GM21825 (cell line): ENCODE measurements at regions not wholly inside any gene's neighbourhood (a gene's known extent, or its start where the extent isn't known, plus 50 kb on each side); places are given as distances from the start of the nearest gene placed in this dataset.
"Not testable (repeated sequence)": the region's sequence is repeated elsewhere in the genome, so short reads cannot be mapped to it uniquely, and the experiment has no call there.

Source experiments
- ATAC-seq: cut with Tn5 transposase; IDR thresholded peaks from one replicate; pipeline ENCODE4 v1.9.1; 2021; ENCODE audit warnings: mild to moderate bottlenecking, moderate library complexity; ENCODE audit not compliant: unreplicated experiment

DNA sequence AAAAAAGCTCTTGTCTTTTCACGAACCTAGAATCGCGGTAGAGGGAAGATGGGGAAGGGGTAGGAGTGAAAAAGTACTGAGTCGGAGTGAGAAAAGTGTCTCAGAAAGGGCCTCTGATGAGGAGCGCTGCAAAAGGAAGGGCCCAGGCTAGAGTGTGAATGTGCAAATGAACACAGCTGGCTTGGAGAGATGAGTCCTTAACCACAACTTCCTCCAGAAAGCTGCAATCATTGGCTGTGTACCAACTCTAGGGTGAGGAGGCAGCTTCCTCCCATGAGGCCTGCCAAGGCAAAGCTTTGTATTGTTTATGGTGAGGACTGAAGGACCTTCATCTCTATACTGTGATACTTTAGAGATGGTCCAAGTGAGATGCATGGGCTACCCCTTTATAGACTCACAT lies 566.9 kb upstream of the ANO5 start:
- ATAC-seq: no peak

DNA sequence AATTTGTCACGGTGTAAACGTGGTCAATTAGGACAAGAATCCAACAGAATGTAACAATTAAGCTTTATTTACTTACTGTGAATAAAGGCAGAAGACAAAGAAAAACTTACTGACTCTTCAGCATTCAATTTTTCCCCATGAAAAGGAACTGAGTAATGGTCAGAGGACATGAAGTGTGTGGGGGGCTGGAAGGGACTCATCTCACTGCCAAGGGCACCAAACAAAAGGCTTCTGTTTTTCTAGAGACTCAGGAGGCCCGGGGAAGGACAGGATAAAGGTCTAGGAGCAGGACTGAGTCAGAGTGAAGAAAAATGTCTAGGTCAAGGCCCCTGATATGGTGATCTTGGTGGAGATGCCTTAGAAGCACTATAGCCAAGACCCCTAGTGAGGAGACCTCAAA lies 564.2 kb upstream of the ANO5 start:
- ATAC-seq: no peak

DNA sequence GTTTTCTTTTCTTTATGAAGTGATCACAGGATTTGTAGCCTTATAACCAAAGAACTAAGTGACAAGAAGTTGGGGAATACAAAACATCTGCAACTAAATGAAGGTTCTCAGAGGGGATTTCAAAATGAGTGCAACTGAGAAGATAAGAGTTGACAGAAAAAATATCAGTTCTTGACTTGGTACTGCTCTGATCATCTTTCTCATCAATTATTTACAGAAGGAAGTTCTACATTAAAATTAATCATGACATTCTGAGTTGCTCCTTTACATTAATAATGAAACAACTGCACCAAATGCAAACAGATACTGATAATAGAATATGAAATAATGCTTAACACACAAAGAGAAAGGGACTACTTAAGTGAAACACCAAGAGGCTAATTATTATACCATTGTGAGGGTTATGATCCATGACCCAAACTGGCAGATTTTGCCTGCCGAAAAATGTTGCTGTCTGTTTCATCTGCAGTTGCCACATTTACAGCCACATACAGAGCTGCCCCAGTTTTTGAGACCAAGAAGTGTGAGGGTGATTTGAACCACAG lies 561.9 kb upstream of the ANO5 start:
- ATAC-seq: no peak

DNA sequence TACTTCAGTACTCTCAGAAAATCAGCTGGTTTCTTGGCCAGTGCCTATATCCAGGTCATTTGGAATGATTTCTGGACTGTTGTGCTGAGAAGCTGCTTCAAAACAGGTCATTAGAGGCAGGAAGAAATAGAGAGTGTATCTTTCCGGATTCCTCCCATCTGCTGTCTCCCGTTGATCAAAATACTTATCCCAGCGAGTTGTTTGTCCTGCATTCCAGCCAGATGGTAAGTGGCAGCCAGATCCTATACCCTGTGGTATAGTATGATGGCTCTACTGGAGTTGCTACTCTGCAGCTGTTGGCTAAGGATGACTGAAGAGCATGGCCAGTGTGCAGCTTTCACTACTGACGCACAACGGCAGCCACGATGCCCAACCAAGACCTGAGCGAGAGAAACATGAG lies 560.9 kb upstream of the ANO5 start:
- no peak for ATAC-seq

DNA sequence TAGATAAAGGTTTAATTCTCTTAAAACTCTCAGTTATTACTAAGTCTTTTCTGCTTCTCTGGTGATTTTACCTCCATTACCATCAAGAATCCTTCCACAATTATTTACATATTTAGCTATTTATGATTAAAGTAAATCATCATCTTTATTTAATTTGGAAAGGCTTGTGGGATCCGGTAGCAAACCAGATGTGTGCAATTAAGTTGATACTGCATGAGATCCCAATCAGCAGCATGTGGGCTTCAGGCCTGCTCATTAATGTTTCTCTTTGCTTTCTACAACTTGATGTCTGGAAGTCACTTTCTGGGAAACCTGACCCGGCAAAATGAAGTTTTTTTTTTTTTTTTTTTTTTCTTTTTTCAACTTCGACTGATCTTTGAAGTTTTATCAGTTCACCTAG lies 558.4 kb upstream of the ANO5 start:
- no peak for ATAC-seq

DNA sequence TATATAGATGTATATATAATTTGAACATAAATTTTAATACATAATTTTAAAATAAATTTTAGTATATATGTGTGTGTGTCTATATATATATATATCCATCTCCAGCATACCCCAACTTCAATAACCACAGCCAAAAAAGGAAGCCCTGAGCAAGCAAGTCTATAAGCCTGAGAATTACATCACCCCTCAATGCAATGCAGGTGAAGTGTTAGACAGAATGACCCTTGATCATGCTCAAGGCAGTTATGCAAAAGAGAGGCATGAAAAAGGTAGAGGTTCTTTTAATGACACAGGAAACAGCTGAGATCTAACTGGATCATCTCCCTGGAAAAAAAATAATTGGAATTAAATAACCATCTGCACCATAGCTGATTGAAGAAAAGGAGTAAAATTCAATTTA lies 557.9 kb upstream of the ANO5 start:
- no peak for ATAC-seq

DNA sequence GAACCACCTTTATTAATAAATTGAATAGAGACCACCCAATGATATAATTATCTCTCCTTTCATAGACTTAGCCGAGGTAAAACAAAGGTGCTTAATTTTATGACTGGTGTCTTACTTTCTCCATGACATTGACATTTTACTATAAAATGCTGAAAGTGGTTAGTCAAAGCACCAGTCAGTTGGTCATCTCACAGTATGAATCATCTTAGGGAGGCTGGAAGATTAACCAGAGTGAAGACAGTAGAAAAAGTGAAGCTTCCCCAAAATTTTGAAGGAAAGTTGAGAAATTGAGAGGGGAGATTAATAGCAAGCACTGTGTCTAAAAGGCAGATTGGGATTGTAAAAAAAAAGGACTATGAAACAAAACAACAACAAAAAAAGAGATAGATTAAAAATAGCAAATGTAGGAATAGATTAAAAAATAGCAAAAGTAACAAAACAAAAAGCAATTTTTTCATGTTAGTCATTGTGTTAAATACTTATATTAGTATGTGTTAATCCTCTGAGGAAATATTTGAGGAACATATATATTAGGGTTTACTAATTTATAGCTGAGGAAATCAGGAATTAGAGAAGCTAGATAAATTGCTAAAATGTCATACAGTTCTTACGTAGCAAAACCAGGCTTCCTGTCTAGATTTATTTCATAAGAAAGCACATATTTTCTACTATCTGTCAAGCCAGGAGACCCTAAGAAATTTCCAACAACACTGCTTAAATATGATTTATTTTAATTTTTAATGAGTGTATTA lies 557.3 kb upstream of the ANO5 start:
- no peak for ATAC-seq

DNA sequence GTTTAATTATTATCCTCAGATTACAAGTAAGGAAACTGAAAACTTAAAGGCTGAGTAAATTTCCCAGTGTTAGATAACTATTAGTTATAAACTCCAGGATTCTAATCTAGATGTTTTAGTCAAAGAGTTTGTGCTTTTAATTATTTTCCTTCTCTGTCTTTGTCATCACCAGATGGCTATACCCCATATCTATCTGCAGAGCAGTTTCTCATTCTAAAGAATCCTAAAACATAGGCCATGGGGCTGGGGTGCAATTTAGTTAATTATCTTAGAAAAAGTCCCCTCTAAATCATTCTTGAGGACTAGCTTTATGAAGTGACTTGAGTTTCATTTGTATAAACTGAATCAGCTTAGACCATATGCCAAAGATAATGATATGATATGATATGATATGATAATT lies 556.3 kb upstream of the ANO5 start:
- ATAC-seq: no peak

DNA sequence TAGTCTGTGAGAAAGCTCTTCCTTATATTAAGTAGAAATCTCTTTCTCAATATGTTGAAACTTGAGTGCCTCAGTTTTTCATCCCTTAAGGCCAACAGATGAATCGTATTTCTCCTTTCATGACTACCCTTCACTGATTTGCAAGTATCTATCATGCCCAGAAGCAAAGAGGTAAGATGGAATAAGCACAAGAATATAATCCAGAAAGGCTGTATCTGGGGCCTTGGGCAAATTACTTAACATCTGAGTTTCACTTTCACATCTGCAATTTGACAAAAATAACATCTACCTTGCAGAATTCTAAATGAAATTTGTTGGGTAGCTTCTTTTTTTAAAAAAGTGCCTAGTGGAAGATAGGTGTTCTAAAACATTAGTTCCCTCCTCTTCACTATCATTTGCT lies 552.4 kb upstream of the ANO5 start:
- peak; percentile 52 for ATAC-seq

DNA sequence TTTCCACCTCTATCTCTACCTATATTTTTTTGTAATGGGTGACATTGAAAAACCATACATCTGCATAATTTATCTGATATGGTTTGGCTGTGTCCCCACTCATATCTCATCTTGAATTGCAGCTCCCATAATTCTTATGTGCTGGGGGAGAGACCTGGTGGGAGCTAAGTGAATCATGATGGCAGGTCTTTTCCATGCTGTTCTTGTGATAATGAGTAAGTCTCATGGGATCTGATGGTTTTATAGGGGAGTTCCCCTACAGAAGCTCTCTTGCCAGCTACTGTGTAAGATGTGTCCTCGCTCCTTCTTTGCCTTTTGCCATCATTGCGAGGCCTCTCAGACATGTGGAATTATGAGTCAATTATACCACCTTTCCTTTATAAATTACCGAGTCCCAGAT lies 551.0 kb upstream of the ANO5 start:
- no peak for ATAC-seq

DNA sequence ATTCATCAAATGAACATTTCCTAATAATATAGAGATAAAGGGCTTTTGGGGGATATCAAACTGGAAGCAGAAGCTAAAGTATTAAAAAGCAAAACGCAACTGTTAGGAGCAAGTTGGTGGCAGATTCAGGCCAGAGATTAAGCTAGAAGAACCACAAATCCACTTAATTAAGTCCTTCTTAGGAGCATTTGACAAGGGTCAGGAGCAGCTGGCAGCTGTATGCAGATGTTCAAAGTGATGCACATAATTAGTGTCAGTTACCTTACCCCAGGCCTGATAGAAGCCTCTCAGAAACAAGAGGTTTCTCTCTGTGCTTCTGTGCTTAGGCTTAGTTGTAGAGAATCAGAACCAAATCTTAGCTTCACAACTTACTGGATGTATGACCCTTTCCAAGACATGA lies 546.5 kb upstream of the ANO5 start:
- ATAC-seq: no peak

DNA sequence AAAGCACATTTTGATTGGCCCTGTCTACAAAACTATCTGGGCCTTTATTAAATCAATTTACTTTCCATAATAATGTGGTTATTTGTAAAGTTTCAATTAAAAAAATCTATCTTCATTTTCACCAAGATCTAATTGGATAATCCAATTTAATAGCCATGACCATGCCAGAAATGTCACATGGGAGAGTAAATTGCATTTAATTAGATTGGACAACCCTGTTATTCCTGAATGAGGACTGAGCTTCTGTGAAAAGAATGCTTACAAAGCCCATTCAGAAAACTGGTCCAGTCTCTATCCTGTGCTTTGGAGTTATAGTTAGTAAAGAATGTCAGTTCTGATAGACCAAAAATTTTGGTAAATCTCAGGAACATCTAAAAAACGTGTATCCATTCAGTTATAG lies 541.9 kb upstream of the ANO5 start:
- no peak for ATAC-seq

DNA sequence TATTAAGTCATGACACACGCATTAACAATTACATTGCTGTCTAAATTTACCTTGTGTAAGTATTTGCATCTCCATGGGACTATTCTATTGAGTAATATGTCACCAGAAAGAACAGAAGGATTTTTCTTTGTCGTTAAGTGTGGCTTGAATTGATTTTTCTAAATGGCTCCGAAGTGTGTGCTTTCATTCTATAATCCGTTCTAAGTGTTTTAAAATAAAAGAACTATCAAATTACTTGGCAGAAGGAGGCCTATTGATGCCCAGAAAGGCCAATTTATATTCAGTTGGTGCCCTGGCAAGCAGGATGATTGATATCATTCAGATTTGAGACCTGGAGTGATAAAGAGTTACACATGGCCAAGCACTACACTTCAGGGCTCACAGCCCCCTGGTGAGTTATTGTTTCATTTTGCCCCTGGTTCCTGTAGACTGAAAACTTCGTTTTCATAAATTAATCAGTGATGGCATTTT lies 538.9 kb upstream of the ANO5 start:
- no peak for ATAC-seq

DNA sequence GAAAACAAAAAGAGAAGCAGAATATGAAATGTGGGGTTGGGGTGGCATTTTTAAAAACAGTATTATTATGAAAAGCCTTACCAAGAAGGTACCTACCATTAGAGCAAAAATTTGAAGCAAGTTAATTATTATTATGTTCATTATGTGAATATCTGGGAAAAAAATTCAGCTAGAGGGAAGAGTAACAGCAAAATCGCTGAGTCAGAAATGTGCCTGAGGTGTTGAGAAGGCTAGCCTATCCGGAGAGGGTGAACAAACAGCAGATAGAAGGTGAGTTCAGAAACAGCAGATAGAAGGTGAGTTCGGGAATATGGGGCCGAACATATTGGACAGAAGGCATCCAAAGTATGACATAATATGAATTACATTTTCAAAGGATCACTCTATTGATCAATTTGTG lies 536.8 kb upstream of the ANO5 start:
- ATAC-seq: no peak

DNA sequence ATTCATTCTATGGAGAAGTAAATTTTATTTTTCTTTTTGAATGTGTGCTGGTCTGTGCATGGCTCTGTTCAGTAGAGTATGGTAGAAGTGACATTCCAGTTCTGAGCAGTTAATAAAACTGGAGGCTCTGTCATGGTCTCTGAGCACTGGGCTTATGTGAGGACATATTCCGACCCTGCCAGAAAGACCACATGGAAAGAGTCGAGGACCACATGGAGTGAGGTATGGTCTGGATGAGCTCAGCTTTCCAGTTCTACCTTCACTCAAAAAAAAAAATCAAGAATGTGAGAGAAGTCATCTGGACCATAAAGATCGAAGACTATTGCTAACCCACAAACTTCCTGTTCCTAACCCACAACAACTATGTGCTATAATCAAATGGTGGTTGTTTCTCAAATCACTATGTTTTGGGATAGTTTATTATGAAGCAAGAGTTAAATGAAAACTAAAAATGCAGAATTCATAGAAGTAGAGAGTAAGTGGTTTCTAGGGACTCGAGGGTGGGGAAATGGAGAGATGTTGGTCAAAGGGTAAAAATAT lies 534.2 kb upstream of the ANO5 start:
- ATAC-seq: no peak

DNA sequence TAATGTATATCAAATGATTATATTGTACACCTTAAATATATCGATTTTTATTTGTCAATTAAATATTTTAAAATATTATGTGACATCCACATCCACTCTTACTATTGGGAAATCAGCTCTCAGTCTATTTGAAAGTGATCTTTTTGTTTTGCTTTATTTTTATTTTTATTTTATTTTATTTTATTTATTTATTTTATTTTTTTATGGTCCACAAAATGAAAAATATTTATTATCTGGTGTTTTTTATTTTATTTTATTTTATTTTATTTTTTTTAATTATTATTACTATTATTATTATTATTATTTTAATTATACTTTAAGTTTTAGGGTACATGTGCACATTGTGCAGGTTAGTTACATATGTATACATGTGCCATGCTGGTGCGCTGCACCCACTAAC lies 533.5 kb upstream of the ANO5 start:
- ATAC-seq: not testable (repeated sequence)

DNA sequence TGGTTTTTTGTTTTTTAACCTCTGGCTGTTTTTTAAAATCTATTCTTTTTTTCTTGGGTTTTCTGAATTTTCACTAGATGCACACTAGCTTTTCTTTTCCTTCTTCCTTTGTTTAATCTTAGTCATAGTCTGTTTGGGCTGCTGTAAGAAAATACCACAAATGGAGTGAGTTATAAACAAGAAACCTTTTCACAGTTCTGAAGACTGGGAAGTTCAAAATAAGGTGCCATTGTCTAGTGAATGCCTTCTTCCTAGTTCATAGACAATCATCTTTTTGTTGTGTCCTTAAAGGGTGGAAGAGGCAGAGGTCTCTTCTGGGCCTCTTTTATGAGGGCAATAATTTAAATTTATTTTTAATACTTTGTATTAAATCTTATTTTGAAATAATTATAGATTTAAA lies 532.9 kb upstream of the ANO5 start:
- no peak for ATAC-seq

DNA sequence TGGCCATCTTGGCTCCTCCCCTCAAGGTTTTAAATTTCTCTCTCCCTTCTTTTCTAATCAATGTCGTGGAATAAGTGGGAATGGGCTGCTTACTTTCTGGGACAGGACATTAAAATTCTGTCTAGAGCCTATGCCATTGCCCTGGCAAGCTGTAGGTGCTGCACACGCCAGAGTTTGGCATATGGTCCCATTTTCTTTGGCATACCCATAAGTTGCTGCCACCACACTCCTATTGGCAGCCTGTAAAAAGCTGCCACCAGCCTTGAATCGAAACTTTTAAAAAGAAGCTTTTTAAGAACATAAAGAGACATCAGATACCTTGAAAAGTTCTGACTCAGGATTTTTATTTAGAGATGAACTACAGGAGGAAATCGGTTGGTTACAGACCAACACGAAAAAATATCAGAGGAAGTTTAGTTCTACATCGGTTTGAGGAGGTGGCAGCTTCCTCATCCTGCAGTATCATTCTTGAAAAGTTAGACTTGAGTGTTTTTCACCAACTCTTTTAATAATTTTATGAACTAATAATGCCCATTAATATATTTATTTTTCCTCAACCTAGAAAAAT lies 517.8 kb upstream of the ANO5 start:
- no peak for ATAC-seq

DNA sequence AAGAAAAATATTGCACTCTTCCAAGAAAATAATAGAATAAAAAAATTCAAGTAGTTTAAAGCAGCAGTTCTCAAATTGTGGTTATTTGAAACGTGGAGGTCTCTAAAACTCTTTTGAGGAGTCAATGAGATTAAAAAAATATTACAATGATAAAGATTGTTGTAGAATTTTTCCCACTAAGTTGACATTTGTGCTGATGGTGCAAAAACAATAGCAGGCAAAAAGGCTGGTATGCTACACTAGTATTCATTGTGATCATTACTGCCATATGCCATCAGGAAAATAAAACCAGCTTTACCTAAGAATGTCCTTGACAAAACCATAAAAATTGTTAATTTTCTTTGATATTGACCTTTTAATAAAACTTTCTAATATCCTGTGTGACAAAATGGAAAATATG lies 505.2 kb upstream of the ANO5 start:
- ATAC-seq: no peak

DNA sequence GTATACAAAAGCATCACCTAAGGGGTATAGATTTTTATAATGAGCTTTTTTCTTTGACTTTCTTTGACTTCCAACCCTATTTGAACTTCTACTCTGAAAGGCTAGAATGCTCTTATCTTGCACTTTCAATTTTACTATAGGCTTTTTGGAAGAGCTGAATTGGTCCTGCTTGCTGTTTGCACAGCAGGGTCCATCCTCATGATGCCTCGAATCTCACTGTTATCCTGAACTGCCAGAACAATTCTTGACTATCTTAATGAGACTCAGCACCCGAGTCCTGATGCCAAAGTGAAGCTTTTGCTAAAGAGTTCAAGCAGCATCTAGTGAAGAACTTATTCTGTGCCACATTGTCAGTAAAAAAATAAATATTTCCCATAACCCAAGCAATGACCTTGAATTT lies 488.3 kb upstream of the ANO5 start:
- no peak for ATAC-seq

DNA sequence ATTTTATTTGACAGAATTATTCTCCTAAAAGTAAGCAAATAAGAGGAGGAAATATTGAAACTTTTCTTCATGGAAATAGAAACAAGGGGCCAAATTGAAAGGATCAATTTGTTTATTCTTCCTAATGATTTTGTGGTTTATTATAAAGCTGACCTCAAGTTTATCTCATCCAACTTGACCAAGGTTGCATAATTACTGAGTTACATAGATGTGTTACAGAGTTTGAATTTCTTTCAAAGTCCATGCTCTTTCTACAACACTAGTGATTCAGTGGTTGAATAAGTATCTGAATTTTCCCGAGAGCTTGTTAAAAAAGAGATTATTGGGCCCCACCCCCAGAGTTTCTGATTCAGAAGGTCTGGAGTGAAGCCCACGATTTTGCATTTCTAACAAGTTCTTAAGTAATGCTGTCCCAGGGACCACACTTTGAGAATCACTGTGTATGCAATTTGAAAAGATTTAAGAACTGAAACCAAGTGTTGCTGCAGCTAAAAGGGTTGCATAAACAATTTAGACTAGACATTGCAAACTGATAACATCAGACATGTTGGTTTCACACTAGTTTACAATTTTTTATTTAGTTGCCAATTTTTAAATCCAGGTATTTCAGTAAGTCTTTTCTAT lies 485.7 kb upstream of the ANO5 start:
- ATAC-seq: no peak

DNA sequence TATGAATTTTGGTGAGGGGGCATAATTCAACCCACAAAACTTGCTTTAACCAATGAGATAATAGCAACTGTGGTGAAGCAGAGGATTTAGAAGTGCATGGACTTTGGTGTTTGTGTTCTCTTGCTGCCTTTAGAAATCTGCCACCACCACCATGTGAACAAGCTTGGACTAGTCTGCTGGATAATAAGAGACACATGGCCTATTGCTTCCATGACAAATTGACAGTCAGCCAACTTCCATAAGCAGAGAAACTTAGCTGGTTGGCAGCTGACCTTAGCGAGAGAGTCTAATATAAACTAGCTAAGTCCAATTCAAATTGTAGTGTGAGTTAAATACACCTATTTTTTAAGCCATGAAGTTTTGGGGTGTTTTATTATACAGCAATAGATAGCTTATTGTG lies 482.1 kb upstream of the ANO5 start:
- ATAC-seq: no peak
